ENCODE measurements at regions not wholly inside any gene's neighbourhood (a gene's known extent, or its start where the extent isn't known, plus 50 kb on each side); places are given as distances from the start of the nearest gene placed in this dataset.
A peak's percentile ranks its signal among the peaks of the same experiment; 100 is the strongest.

GRCh38 chr15:99507016-99507503 lies 58.7 kb upstream of the MEF2A start:
- intact Hi-C loops (cut with DNase I), result no loop called here
- DNase-seq, result no peak
- ATAC-seq, result no peak
- TF ChIP-seq CTCF (IDR thresholded peaks at IDR 0.05), result no peak
- Histone ChIP-seq H3K27me3 (ENCODE audit: low read depth) (no peaks in the 10 kb centered on the region), H3K9me3 (no peaks in the 10 kb centered on the region), H3K27ac (peak overlapping the region; percentile 69), H3K4me3 (no peak overlapping the region), H3K36me3 (no peaks in the 10 kb centered on the region), H3K4me1 (peaks cover 84% of the 10 kb centered on the region)

DNA sequence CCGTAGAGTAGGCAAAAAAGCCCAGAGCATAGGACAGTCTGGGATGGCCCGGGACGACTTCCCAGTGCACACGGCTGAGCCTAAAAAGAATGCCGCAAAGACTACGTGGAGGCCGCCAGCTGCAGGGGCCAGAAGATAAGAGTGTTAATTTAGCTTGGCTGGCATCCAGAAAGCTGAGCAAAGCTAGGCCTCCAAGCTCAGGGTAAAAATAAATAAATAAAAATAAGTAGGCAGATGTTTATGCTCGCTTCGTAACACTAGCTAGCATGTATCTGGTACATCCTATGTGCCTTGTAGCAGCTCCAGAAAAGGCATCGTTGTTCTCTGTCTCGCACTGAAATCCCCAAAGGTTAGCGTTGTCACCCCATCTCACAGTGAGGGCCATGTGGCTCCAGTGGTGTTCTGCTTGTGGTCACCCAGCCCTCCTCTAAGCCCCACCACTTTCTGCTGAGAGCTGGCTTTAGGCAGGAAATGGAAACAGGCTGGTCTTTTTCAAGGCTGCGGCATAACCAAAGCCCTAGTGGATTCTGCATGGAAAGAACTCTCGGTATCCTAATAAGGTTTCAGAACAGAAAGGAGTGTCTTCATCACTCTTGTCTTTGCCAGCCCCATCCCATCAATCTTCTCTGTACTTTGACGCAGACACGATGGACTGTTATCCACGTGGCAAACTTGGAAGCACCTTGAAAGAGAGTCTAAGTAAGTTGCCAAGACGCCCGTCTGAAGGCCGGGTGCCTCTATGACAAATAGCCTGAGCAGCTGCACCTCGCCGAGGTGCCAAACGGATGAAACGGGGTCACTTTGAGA lies 58.1 kb upstream of the MEF2A start:
- intact Hi-C loops (cut with DNase I), result no loop called here
- no peak for TF ChIP-seq CTCF (IDR thresholded peaks at IDR 0.05)
- Histone ChIP-seq H3K27ac (peak overlapping the region; percentile 69), H3K4me3 (no peak overlapping the region), H3K36me3 (no peaks in the 10 kb centered on the region), H3K27me3 (ENCODE audit: low read depth) (no peaks in the 10 kb centered on the region), H3K9me3 (no peaks in the 10 kb centered on the region), H3K4me1 (peaks cover 89% of the 10 kb centered on the region)
- ATAC-seq (peak; percentile 34 to 52), DNase-seq (no peak)

- H3K36me3 ChIP-seq, result no peaks in the 10 kb centered on the region
- H3K4me1 ChIP-seq, result peaks cover 85% of the 10 kb centered on the region
- peak; percentile 5 to 6 for ATAC-seq
- H3K4me3 ChIP-seq, result no peak overlapping the region
- H3K9me3 ChIP-seq, result no peaks in the 10 kb centered on the region
- intact Hi-C loops (cut with DNase I), result no loop called here
- no peaks in the 10 kb centered on the region for H3K27me3 ChIP-seq (ENCODE audit: low read depth)
- no peak for TF ChIP-seq CTCF (IDR thresholded peaks at IDR 0.05)
- H3K27ac ChIP-seq, result peak overlapping the region; percentile 69
- DNase-seq, result no peak
These were observed 57.5 kb upstream of the MEF2A start for GRCh38 chr15:99508311-99508645.

GRCh38 chr15:99508852-99509251 lies 56.9 kb upstream of the MEF2A start:
- Histone ChIP-seq H3K9me3 (no peaks in the 10 kb centered on the region), H3K4me3 (no peak overlapping the region), H3K36me3 (no peaks in the 10 kb centered on the region), H3K27me3 (ENCODE audit: low read depth) (no peaks in the 10 kb centered on the region), H3K27ac (peak overlapping the region; percentile 56), H3K4me1 (peaks cover 79% of the 10 kb centered on the region)
- TF ChIP-seq CTCF (IDR thresholded peaks at IDR 0.05), result no peak
- no peak for ATAC-seq
- no peak for DNase-seq
- intact Hi-C loops (cut with DNase I), result no loop called here

DNA sequence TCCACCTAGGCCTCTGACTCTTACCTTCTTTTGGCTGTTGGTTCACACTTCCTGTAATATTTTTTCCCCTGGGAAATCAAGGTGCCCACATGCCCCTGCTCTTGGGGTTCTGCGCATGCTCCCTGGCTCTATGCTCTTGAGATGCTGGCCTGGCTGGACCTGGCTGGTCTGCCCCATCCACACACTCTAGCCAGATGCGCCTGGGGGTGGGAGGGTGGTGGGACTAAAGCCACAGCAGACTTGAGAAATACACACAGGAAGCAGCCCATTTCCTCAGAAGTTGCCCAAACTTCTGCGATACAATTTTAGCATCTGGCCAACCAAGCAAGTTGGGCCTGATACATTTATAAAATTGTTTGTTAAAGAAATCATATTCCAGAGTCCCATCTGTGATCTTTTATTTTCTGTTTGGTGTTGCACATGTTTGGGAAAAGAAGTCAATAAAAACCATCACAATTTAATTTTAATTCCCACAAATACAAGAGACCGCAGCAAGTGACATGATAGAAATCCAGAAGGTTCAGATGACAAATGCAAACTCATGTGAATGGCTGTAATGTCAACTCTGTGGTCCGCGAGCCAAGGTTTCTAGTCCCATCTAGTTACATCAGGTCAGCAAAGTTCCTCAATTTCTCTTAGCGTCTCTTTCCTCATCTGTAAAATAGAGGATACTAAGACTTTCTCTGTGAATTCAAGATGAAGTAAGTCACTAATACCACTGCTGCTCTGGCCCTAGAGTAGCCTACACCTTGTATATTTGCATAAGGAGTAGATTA lies 55.9 kb upstream of the MEF2A start:
- intact Hi-C loops (cut with DNase I), result no loop called here
- Histone ChIP-seq H3K9me3 (no peaks in the 10 kb centered on the region), H3K4me1 (peaks cover 69% of the 10 kb centered on the region), H3K4me3 (no peak overlapping the region), H3K36me3 (no peaks in the 10 kb centered on the region), H3K27me3 (ENCODE audit: low read depth) (no peaks in the 10 kb centered on the region), H3K27ac (peak overlapping the region; percentile 8)
- no peak for DNase-seq
- peak; percentile 62 to 63 for ATAC-seq
- no peak for TF ChIP-seq CTCF (IDR thresholded peaks at IDR 0.05)

Data from lower lobe of right lung (tissue), 2 donors.